HG03565 (cell line): ENCODE measurements at regions not wholly inside any gene's neighbourhood (a gene's known extent, or its start where the extent isn't known, plus 50 kb on each side); places are given as distances from the start of the nearest gene placed in this dataset.
"Not testable (repeated sequence)": the region's sequence is repeated elsewhere in the genome, so short reads cannot be mapped to it uniquely, and the experiment has no call there.

Experiments
- ATAC-seq: cut with Tn5 transposase; IDR thresholded peaks from one replicate; pipeline ENCODE4 v1.9.1; 2021; ENCODE audit warnings: mild to moderate bottlenecking, moderate library complexity; ENCODE audit not compliant: unreplicated experiment

DNA sequence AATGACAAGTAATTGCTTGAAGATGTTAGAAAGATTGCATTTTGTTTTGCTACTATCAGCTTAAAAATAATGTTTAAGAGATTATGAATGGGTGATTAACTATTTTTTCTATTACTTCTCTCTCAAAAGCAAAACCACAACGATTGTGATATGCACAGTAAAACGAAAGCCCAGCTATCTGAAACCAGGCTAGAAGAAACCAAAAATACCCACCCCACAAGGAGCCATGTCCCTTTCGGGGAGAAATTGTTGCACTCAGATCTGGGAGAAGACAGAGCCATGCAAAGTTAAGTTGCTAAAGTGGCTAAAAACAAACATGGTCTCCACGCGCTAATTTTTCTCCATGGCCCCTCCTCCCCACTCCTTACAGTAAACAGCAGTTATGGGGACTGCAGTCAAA is 173.6 kb downstream of the RPS24 start:
- ATAC-seq, result no peak

DNA sequence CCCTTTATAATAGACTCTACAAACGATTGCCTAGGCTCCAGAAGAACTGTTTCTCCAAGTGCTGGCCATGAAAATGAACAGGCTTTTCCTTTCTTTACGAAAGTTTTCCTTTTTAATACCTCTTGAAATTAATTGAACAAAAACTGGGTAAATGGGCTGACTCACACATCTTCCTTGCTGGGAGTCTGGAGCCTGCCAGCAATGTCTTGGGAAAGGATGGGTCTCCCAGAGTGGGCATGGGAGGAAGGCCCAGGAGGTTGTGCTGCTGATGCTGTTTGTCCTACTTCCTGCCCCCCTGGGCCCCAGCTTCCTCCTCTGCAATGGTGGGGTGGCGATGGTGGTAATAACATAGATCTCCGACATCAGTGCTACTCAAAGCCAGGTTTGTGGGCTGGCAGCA is 174.1 kb downstream of the RPS24 start:
- no peak for ATAC-seq

- ATAC-seq, result no peak
These were observed 176.3 kb downstream of the RPS24 start for GRCh38 chr10:78209970-78210369.

DNA sequence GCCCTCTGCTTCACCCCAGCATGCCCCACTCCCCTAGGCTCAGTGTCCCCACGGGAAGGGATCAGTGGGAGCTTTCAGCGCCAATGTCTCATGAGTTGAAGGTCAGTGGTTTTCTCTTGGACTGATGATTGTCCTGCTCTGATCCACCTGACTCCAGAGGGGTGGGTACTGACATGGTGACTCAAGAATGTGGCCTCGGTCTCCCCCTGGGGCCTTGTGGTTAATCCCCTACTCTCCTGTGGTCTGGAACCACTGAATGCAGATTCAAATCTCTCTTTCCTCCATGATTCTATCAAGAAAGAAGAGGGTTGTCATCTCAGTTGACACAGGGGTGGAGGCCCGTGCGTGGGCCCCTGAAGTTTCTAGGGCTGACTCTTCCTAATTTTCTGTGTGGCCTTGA is 176.9 kb downstream of the RPS24 start:
- ATAC-seq, result no peak

DNA sequence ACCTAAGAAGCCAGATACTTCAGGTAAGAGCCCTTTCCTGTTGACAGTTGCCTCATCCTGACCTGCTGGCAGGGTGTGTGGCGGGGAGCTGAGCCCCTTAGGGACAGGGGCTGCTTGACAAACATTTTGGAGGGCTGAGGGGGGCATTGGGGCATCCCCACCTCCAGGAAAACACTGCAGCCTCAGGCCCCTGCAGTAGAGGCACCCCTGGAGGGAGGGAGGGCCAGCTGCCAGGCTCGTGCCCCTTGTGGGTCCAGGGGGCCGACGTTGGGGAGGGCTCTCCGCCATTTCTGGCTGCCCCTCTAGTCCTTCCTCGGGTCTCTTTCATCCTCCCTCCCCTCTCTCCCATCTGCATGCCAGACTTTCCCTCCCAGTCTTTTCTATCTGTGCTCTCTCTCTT is 177.3 kb downstream of the RPS24 start:
- no peak for ATAC-seq

- ATAC-seq, result no peak
These were observed 177.9 kb downstream of the RPS24 start for GRCh38 chr10:78211561-78212051.

GRCh38 chr10:78212060-78212785 is 178.6 kb downstream of the RPS24 start:
- ATAC-seq, result no peak

DNA sequence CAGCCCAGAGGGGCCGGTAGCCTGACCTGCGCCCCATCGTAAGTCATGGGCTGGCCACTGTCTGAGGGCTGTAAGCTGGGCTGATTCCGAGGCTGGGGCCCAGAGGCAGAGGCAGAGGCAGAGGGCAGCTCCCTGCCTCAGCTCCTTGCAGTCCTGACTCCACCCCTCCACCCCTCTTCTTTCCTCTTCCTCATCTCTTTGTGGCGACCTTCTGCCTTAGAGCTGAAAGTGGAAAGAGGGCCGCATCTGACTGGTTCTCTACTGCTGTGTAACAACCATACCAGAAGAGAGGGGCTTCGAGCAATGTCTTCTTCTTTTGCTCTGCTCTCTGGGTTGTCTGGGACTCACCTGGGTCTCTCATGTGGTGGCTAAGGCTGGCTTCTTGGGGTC is 179.1 kb downstream of the RPS24 start:
- no peak for ATAC-seq

GRCh38 chr10:78214955-78215354 is 181.3 kb downstream of the RPS24 start:
- no peak for ATAC-seq

DNA sequence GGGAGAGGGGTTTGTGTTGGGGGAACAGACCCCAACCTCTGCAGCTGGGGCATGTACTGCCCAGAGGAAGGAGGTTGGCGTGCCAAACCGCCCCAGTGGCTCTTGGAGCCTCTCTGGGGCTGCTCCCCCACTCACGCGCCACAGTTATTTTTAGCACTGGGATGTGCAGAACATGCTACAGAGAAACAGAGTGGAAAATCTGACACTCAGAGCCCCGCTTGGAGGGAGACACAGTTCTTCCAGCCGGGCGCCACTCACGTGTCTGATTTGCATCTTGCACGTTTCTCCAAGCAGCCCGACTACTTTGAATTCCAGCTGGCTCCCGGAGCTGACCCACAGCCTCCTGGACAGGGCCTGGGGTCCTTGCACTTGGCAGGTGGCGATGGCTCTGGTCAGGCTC is 182.0 kb downstream of the RPS24 start:
- ATAC-seq, result no peak

DNA sequence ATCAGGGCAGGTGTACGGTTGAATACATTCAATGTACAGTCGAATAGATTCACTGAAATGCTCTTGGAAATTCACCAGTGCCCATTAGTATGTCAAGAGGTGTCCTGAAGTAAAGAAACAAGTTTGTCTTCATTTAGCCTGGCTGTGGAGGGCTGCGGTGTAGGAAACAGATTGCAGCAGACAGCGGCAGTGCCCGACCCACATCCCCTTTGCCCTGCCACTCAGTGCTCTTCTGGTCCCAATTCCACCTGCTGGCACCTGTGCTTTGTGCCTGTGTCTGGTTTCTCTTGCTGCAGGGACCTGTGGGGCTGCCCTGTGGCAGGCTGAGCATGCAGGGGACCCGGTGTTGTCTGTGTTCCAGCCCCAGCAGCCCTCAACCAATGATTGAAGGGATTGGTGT is 183.7 kb downstream of the RPS24 start:
- ATAC-seq, result no peak

DNA sequence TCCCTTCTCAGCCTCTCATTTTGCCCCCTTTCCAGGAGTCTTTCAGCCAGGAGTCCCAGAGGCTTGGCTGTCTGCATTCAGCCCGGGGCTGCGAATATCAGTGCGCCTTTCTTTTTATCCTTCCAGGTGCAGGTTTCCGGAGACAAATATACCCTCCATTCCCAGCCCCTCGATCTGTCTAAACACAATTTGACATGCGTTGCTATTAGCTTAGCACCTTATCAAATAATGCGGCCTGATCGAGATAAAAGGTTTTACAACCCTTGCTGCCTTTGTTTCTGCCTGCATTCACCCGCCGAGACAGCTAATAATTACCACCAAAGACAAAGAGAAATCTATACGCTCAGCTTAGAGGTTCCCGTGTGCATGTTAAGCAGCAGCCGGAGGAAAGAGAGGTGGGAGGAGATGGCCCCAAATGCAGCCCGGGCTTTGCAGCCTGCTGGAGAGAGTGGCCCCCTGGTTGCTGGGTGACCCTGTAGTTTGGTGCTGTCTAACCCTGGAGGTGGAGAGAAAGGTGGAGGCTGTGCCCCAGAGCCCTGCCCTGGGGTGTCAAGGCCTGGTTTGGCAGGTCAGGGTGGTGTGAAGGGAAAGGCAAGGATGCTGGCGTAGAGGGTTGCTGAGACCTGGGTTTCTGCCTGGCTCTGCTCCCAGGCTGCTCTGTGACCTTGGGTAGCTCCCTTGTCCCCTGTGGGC is 185.3 kb downstream of the RPS24 start:
- ATAC-seq, result no peak

- ATAC-seq, result not testable (repeated sequence)
These were observed 185.9 kb downstream of the RPS24 start for GRCh38 chr10:78219568-78219967.

GRCh38 chr10:78220781-78221180 is 187.1 kb downstream of the RPS24 start:
- no peak for ATAC-seq

DNA sequence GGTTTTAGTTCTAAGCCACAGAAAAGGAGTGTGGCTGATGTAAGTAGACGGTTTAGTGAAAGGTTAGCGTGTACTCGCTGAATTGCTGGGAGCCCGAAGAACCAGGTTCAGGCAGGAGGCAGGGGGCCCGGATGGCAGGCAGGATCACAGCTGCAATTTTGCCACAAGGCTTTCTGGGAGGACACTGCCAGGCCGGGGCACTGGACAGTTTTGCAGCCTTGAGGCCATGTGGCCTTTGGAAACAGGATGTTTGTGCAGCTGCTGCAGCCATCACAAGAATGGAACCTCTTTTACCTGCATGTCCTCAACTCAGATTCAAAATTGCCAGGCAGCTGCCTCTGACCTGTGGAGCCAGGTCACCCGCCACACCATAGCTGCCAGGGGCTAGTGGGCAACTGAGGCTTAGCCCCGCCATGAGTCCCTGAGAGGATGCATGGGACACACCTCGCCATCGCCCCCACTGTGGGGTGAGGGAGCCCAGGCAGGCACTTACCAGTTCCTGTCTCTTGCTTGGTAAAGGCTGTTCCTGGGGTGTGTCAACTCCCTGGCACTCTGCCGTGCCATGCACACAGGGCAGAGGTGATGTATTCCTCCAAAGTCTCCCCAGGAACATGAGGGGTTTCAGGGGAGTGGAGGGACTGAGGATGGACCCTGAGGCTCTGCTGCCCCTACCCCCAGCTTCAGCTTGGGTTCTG is 188.6 kb downstream of the RPS24 start:
- ATAC-seq, result no peak

GRCh38 chr10:78223088-78223487 is 189.4 kb downstream of the RPS24 start:
- ATAC-seq, result no peak

GRCh38 chr10:78224602-78225001 is 190.9 kb downstream of the RPS24 start:
- ATAC-seq, result no peak

- ATAC-seq, result no peak
These were observed 191.9 kb downstream of the RPS24 start for GRCh38 chr10:78225594-78225993.

GRCh38 chr10:78229489-78229888 is 195.8 kb downstream of the RPS24 start:
- ATAC-seq, result no peak

- ATAC-seq, result no peak
These were observed 196.4 kb downstream of the RPS24 start for GRCh38 chr10:78229950-78230675.

- no peak for ATAC-seq
These were observed 197.7 kb downstream of the RPS24 start for GRCh38 chr10:78231327-78231726.
